MM.1S (cell line): ENCODE measurements at regions not wholly inside any gene's neighbourhood (a gene's known extent, or its start where the extent isn't known, plus 50 kb on each side); places are given as distances from the start of the nearest gene placed in this dataset.

Source experiments
- DNase-seq: peaks from one replicate; pipeline ENCODE4 v3.0.0-alpha.2; 2015
- H2AFZ ChIP-seq: fragments of 300-600 bp; sonication (generic); 2 replicates; pipeline ENCODE4 v1.6.0; 2016; ENCODE audit warnings: antibody characterized with exemption, low read length
- H3F3A ChIP-seq: fragments of 300-600 bp; sonication (generic); 2 replicates; pipeline ENCODE4 v1.6.1; 2016; ENCODE audit warnings: mild to moderate bottlenecking, antibody characterized with exemption, low read length, moderate library complexity, mixed read lengths; ENCODE audit not compliant: insufficient read depth
- H3K27ac ChIP-seq: fragments of 300-600 bp; sonication (generic); 2 replicates; pipeline ENCODE4 v1.5.1; 2016; ENCODE audit warnings: mild to moderate bottlenecking, low read length
- H3K27me3 ChIP-seq: fragments of 300-600 bp; sonication (generic); replicated peaks from 2 replicates; pipeline ENCODE4 v1.6.0; 2016; ENCODE audit warnings: low read length; ENCODE audit not compliant: insufficient read depth
- H3K36me3 ChIP-seq: fragments of 300-600 bp; sonication (generic); replicated peaks from 2 replicates; pipeline ENCODE4 v1.6.1; 2016; ENCODE audit warnings: mild to moderate bottlenecking, low read length, mixed read lengths; ENCODE audit not compliant: insufficient read depth
- H3K4me1 ChIP-seq: fragments of 300-600 bp; sonication (generic); 2 replicates; pipeline ENCODE4 v1.6.1; 2016; ENCODE audit warnings: low read length, mixed read lengths
- H3K4me2 ChIP-seq: fragments of 300-600 bp; sonication (generic); 2 replicates; pipeline ENCODE4 v1.6.0; 2016; ENCODE audit warnings: low read depth, low read length
- H3K4me3 ChIP-seq: fragments of 300-600 bp; sonication (generic); 2 replicates; pipeline ENCODE4 v1.5.1; 2016; ENCODE audit warnings: low read length, mixed read lengths
- H3K79me2 ChIP-seq: fragments of 300-600 bp; sonication (generic); 2 replicates; pipeline ENCODE4 v1.6.1; 2016; ENCODE audit warnings: mixed run types, low read length, mixed read lengths
- H3K9ac ChIP-seq: fragments of 300-600 bp; sonication (generic); 2 replicates; pipeline ENCODE4 v1.6.1; 2016; ENCODE audit warnings: low read length, mixed read lengths
- H3K9me2 ChIP-seq: fragments of 300-600 bp; sonication (generic); replicated peaks from 2 replicates; pipeline ENCODE4 v1.6.1; 2016; ENCODE audit warnings: mild to moderate bottlenecking, low read length, mixed read lengths; ENCODE audit not compliant: insufficient read depth
- H3K9me3 ChIP-seq: fragments of 300-600 bp; sonication (generic); replicated peaks from 2 replicates; pipeline ENCODE4 v1.6.1; 2016; ENCODE audit warnings: mild to moderate bottlenecking, low read length, mixed read lengths; ENCODE audit not compliant: insufficient read depth
- H4K20me1 ChIP-seq: fragments of 300-600 bp; sonication (generic); 2 replicates; pipeline ENCODE4 v1.6.1; 2016; ENCODE audit warnings: mild to moderate bottlenecking, low read length, moderate library complexity, mixed read lengths; ENCODE audit not compliant: insufficient read depth
- EZH2 ChIP-seq: fragments of 300-600 bp; sonication (generic); optimal IDR thresholded peaks from 2 replicates; pipeline ENCODE3; 2017; ENCODE audit warnings: low read depth, mild to moderate bottlenecking, antibody characterized with exemption, low read length, mixed read lengths
- EZH2phosphoT487 ChIP-seq: fragments of 300-600 bp; sonication (generic); IDR thresholded peaks from 2 replicates; pipeline ENCODE4 v1.6.1; 2018; ENCODE audit warnings: antibody characterized with exemption, low read length
- TF ChIP-seq, protein P1 (sequence below): fragments of 300-600 bp; sonication (generic); IDR thresholded peaks from 2 replicates; pipeline ENCODE4 v1.5.1; 2016; ENCODE audit warnings: antibody characterized with exemption, low read length, mixed read lengths

DNA sequence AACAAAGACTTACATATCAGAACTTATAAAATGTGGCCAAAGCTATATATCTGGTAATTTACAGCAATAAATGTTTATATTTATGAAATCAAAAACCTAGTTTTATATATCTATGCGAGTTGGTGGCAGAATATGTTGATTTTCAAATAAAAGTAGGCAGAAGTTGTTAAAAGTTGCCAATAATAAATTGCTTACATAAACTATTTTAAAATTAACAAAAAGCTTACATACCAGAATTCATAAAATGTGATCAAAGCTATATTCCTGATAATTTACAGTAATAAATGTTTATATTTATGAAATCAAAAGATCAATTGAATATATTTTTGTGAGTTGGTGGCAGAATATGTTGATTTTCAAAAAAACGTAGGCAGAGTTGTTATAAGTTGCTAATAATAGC is 451.8 kb upstream of the KHDRBS2 start:
- Histone ChIP-seq H3K4me1 (no peaks in the 10 kb centered on the region), H3K27me3 (no peaks in the 10 kb centered on the region), H3K9ac (no peak overlapping the region), H3K9me3 (no peaks in the 10 kb centered on the region), H3K36me3 (no peaks in the 10 kb centered on the region), H3K4me2 (no peak overlapping the region), H3K79me2 (no peaks in the 10 kb centered on the region), H3K27ac (no peak overlapping the region), H2AFZ (no peak overlapping the region), H3K9me2 (no peaks in the 10 kb centered on the region), H3K4me3 (no peak overlapping the region), H4K20me1 (no peaks in the 10 kb centered on the region), H3F3A (no peaks in the 10 kb centered on the region)
- TF ChIP-seq, protein P1, sequence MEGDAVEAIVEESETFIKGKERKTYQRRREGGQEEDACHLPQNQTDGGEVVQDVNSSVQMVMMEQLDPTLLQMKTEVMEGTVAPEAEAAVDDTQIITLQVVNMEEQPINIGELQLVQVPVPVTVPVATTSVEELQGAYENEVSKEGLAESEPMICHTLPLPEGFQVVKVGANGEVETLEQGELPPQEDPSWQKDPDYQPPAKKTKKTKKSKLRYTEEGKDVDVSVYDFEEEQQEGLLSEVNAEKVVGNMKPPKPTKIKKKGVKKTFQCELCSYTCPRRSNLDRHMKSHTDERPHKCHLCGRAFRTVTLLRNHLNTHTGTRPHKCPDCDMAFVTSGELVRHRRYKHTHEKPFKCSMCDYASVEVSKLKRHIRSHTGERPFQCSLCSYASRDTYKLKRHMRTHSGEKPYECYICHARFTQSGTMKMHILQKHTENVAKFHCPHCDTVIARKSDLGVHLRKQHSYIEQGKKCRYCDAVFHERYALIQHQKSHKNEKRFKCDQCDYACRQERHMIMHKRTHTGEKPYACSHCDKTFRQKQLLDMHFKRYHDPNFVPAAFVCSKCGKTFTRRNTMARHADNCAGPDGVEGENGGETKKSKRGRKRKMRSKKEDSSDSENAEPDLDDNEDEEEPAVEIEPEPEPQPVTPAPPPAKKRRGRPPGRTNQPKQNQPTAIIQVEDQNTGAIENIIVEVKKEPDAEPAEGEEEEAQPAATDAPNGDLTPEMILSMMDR, result no peak
- TF ChIP-seq EZH2 (no peak), EZH2phosphoT487 (no peak)
- no peak for DNase-seq

DNA sequence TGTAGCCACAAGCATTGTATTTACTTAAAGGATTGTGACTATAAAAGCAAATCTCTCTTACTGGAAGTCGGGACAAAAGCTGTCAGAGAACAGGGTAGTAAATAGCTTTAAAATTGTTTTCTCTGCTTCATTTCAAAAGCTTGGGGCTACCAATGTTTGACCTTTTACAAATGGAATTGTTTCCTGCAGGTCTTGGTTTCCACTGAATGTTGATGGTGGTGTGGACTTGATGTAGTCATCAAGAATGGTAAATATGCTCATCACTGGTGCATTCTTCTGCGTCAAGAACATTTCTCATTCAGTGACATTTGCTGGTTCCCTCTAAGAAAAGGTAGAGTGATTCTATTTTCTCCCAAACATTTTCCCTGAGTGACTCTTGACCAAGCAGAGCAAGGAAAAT is 435.4 kb upstream of the KHDRBS2 start:
- no peaks in the 10 kb centered on the region for H3K27me3 ChIP-seq
- DNase-seq, result no peak
- H3K36me3 ChIP-seq, result no peaks in the 10 kb centered on the region
- H3F3A ChIP-seq, result no peaks in the 10 kb centered on the region
- H3K9me2 ChIP-seq, result no peaks in the 10 kb centered on the region
- no peaks in the 10 kb centered on the region for H3K79me2 ChIP-seq
- no peak overlapping the region for H3K4me2 ChIP-seq
- no peak overlapping the region for H3K9ac ChIP-seq
- no peaks in the 10 kb centered on the region for H3K9me3 ChIP-seq
- H3K4me3 ChIP-seq, result no peak overlapping the region
- H2AFZ ChIP-seq, result no peak overlapping the region
- H3K4me1 ChIP-seq, result no peaks in the 10 kb centered on the region
- no peaks in the 10 kb centered on the region for H4K20me1 ChIP-seq
- H3K27ac ChIP-seq, result no peak overlapping the region
- TF ChIP-seq EZH2 (no peak), EZH2phosphoT487 (no peak)
- TF ChIP-seq, protein P1, result no peak

DNA sequence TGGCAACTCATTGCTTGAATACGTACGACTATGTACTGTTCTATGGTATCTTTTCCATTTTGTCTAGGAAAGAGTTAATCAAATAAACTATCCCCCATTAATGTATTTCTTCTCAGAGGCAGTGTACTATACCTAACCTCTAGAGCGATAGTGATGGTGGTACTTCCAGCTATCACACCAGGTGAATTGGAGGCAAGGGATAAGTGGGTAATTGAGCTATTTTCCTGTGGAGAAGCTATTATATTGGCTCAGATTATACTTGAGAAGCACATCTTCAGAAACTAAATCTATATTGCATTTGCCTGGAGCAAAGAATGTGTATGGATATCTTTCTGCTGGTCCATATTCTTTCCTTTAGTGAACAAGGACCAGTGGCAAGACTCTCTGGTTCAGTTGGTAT is 430.7 kb upstream of the KHDRBS2 start:
- no peak overlapping the region for H2AFZ ChIP-seq
- H3K79me2 ChIP-seq, result no peaks in the 10 kb centered on the region
- H3K4me3 ChIP-seq, result no peak overlapping the region
- H3F3A ChIP-seq, result no peaks in the 10 kb centered on the region
- TF ChIP-seq EZH2phosphoT487 (no peak), EZH2 (no peak)
- TF ChIP-seq, protein P1, result no peak
- no peak for DNase-seq
- H3K4me2 ChIP-seq, result no peak overlapping the region
- H3K27me3 ChIP-seq, result no peaks in the 10 kb centered on the region
- H3K36me3 ChIP-seq, result no peaks in the 10 kb centered on the region
- no peaks in the 10 kb centered on the region for H4K20me1 ChIP-seq
- no peak overlapping the region for H3K27ac ChIP-seq
- H3K9me2 ChIP-seq, result no peaks in the 10 kb centered on the region
- H3K9ac ChIP-seq, result no peak overlapping the region
- H3K9me3 ChIP-seq, result no peaks in the 10 kb centered on the region
- no peaks in the 10 kb centered on the region for H3K4me1 ChIP-seq

DNA sequence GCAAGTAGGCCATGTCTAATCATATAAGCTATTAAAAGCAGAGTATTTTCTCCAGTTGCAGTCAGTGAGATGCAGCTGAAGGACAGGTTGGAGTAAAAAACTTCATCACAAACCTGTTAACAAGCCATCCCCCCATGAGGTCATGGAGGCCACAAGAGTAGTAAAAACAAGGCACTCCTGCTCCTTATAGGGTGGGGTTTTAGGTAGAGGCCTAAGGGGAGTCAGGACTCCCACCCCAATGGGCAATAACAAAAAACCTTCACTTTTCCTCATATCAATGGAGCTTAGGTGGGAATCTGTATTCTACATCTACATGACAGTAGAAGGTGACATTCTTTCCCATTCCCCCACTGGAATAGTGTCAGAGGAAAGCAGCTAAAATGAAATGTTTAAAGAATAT is 428.1 kb upstream of the KHDRBS2 start:
- H3K36me3 ChIP-seq, result no peaks in the 10 kb centered on the region
- H4K20me1 ChIP-seq, result no peaks in the 10 kb centered on the region
- H3K79me2 ChIP-seq, result no peaks in the 10 kb centered on the region
- H3K9me3 ChIP-seq, result no peaks in the 10 kb centered on the region
- no peak overlapping the region for H3K4me2 ChIP-seq
- no peak for TF ChIP-seq EZH2phosphoT487
- no peak for TF ChIP-seq EZH2
- TF ChIP-seq, protein P1, result no peak
- no peak overlapping the region for H3K9ac ChIP-seq
- DNase-seq, result no peak
- H3F3A ChIP-seq, result no peaks in the 10 kb centered on the region
- no peak overlapping the region for H3K4me3 ChIP-seq
- no peaks in the 10 kb centered on the region for H3K4me1 ChIP-seq
- H3K27ac ChIP-seq, result no peak overlapping the region
- no peak overlapping the region for H2AFZ ChIP-seq
- no peaks in the 10 kb centered on the region for H3K27me3 ChIP-seq
- H3K9me2 ChIP-seq, result no peaks in the 10 kb centered on the region
